GM12878 (cell line): ENCODE measurements at regions not wholly inside any gene's neighbourhood (a gene's known extent, or its start where the extent isn't known, plus 50 kb on each side); places are given as distances from the start of the nearest gene placed in this dataset.

Source experiments
- CTCF ChIP-seq, 3 experiments: IDR thresholded peaks in 2 of 3; conservative IDR thresholded peaks in 1 of 3; 2 replicates each; pipeline ENCODE4 v1.5.1; 2011; ENCODE audit warnings: low read depth in 3 of 3, low read length in 3 of 3, mild to moderate bottlenecking in 3 of 3, control low read depth in 2 of 3, moderate library complexity in 2 of 3, inconsistent platforms in 1 of 3, mixed read lengths in 1 of 3; ENCODE audit not compliant: control insufficient read depth in 2 of 3, insufficient read depth in 1 of 3; ENCODE audit errors: extremely low read depth in 1 of 3
- EP300 ChIP-seq, 2 experiments: fragments of 150-350 bp in 1 of 2; IDR thresholded peaks; 2 replicates each; pipeline ENCODE4 v1.6.1; 2011 to 2012; ENCODE audit warnings: low read depth in 2 of 2, low read length in 2 of 2, borderline replicate concordance in 1 of 2, improper control_type of control experiment in 1 of 2, inconsistent platforms in 1 of 2; ENCODE audit not compliant: control insufficient read depth in 1 of 2
- MEF2B ChIP-seq: fragments of 450-650 bp; IDR thresholded peaks from 2 replicates; pipeline ENCODE4 v1.6.1; 2018; ENCODE audit warnings: mild to moderate bottlenecking, moderate library complexity; ENCODE audit not compliant: partially characterized antibody, poor library complexity, severe bottlenecking
- NFYB ChIP-seq: IDR thresholded peaks from 2 replicates; pipeline ENCODE4 v1.6.1; 2011; ENCODE audit warnings: low read depth, mild to moderate bottlenecking, low read length, improper control_type of control experiment, moderate library complexity; ENCODE audit not compliant: insufficient read depth
- NR2C2 ChIP-seq: IDR thresholded peaks from 2 replicates; pipeline ENCODE4 v1.6.1; 2011; ENCODE audit warnings: borderline replicate concordance, low read depth; ENCODE audit not compliant: control insufficient read depth, insufficient read length
- PKNOX1 ChIP-seq: fragments of 450-650 bp; IDR thresholded peaks from 2 replicates; pipeline ENCODE4 v1.6.1; 2016; ENCODE audit warnings: mild to moderate bottlenecking
- POLR2AphosphoS5 ChIP-seq: IDR thresholded peaks from 2 replicates; pipeline ENCODE4 v1.6.1; 2011; ENCODE audit warnings: mild to moderate bottlenecking, low read length, inconsistent platforms
- SMAD1 ChIP-seq: fragments of 450-650 bp; IDR thresholded peaks from 2 replicates; pipeline ENCODE4 v1.6.1; 2018; ENCODE audit warnings: mild to moderate bottlenecking, low read depth; ENCODE audit not compliant: partially characterized antibody
- TAF1 ChIP-seq: IDR thresholded peaks from 2 replicates; pipeline ENCODE4 v1.6.1; 2011; ENCODE audit warnings: mild to moderate bottlenecking, low read depth, low read length, borderline replicate concordance
- YY1 ChIP-seq: IDR thresholded peaks from 2 replicates; pipeline ENCODE4 v1.6.1; 2011; ENCODE audit warnings: low read depth, mild to moderate bottlenecking, low read length

GRCh38 chr1:209158851-209159250 is 424.7 kb upstream of the CAMK1G start:
- TF ChIP-seq NR2C2 = no peak
- TF ChIP-seq EP300 (IDR thresholded peaks at IDR 0.05; ENCODE audit: borderline replicate concordance in 1 of 2, control insufficient read depth in 1 of 2, low read depth in 2 of 2, low read length in 2 of 2) = no peak
- no peak for TF ChIP-seq PKNOX1
- no peak for TF ChIP-seq NFYB
- no peak for TF ChIP-seq CTCF (IDR thresholded peaks at IDR 0.05 in 2 of 3, conservative IDR thresholded peaks at IDR 0.05 in 1 of 3; ENCODE audit: control insufficient read depth in 2 of 3, extremely low read depth in 1 of 3, insufficient read depth in 1 of 3, low read depth in 3 of 3, low read length in 3 of 3)
- TF ChIP-seq POLR2AphosphoS5 = no peak
- TF ChIP-seq MEF2B = no peak
- no peak for TF ChIP-seq TAF1
- TF ChIP-seq YY1 = no peak
- TF ChIP-seq SMAD1 = no peak
